ENCODE measurements at regions not wholly inside any gene's neighbourhood (a gene's known extent, or its start where the extent isn't known, plus 50 kb on each side); places are given as distances from the start of the nearest gene placed in this dataset.

DNA sequence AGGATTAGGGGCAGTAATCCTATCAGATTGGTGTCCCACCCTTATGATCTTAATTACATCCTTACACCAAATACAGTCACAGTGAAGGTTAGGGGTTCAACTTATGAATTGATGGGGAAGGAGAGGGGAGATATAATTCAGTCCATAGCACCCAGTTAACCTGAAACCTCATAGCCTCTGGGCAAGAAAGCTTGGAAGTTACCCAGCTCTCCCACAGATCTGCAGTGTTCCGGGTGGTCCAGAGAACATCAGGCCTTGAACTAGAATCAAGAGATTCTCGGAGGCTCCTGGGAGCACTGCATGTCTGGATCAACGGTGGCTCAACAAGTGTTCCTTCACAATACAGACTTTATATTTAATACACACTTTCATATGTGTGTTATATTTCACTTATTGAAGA is 392.6 kb upstream of the MARCKS start:
- Histone ChIP-seq H3K4me1 (ENCODE audit: low read depth) (no peaks in the 10 kb centered on the region), H3K27me3 (peaks cover 3% of the 10 kb centered on the region), H3K9me3 (ENCODE audit: low read depth) (no peaks in the 10 kb centered on the region), H3K36me3 (no peaks in the 10 kb centered on the region), H3K4me3 (no peak overlapping the region), H3K27ac (no peak overlapping the region)
- no peak for DNase-seq (ENCODE audit: low read depth in 1 of 2, low spot score in 1 of 2)
- TF ChIP-seq, protein P1, sequence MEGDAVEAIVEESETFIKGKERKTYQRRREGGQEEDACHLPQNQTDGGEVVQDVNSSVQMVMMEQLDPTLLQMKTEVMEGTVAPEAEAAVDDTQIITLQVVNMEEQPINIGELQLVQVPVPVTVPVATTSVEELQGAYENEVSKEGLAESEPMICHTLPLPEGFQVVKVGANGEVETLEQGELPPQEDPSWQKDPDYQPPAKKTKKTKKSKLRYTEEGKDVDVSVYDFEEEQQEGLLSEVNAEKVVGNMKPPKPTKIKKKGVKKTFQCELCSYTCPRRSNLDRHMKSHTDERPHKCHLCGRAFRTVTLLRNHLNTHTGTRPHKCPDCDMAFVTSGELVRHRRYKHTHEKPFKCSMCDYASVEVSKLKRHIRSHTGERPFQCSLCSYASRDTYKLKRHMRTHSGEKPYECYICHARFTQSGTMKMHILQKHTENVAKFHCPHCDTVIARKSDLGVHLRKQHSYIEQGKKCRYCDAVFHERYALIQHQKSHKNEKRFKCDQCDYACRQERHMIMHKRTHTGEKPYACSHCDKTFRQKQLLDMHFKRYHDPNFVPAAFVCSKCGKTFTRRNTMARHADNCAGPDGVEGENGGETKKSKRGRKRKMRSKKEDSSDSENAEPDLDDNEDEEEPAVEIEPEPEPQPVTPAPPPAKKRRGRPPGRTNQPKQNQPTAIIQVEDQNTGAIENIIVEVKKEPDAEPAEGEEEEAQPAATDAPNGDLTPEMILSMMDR (IDR thresholded peaks at IDR 0.05; ENCODE audit: low read depth, low read length), result no peak

DNA sequence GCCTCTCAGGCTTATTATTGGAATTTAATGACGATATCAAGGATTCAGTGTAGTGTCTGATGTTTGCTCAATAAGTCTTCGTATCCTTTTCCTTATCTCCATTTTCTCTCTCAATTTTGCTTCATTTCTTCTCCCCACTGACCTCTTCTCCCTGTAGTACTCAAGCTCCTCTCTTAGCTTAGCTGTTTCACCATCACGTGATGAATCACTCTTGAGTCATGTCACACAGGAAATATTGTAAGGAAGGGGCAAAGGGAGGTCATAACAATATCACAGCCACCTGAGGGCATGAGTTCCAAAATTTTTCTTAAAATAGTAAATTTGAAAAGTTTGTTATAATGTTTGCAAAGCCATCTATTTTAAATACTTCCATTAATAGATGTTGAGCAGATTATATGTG is 392.2 kb upstream of the MARCKS start:
- H3K9me3 ChIP-seq (ENCODE audit: low read depth), result no peaks in the 10 kb centered on the region
- no peak overlapping the region for H3K4me3 ChIP-seq
- H3K4me1 ChIP-seq (ENCODE audit: low read depth), result no peaks in the 10 kb centered on the region
- TF ChIP-seq, protein P1 (IDR thresholded peaks at IDR 0.05; ENCODE audit: low read depth, low read length), result no peak
- no peak overlapping the region for H3K27ac ChIP-seq
- peak in 1 of 2 donors; percentile 64 for DNase-seq (ENCODE audit: low read depth in 1 of 2, low spot score in 1 of 2)
- H3K27me3 ChIP-seq, result peaks cover 3% of the 10 kb centered on the region
- no peaks in the 10 kb centered on the region for H3K36me3 ChIP-seq

DNA sequence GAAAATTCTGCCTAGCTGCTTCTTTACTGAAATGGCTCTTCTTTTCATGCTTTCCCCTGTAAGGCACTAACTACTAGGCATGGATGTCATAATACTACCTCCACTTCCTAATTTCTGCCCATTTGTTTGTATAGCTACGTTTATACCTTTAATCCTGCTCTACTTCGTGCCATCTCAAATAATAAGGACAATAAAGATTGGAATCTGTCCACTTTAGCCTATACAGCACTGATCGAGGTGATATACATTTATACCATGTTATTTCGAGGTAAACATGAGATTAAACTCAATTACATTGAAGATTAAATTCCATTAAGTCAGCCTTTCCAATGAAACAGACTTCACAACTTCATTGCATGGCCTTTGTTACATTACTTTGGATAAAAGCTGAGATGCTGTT is 390.6 kb upstream of the MARCKS start:
- TF ChIP-seq, protein P1 (IDR thresholded peaks at IDR 0.05; ENCODE audit: low read depth, low read length), result no peak
- H3K4me3 ChIP-seq, result no peak overlapping the region
- peaks cover 3% of the 10 kb centered on the region for H3K27me3 ChIP-seq
- no peaks in the 10 kb centered on the region for H3K4me1 ChIP-seq (ENCODE audit: low read depth)
- H3K36me3 ChIP-seq, result no peaks in the 10 kb centered on the region
- no peak overlapping the region for H3K27ac ChIP-seq
- no peak for DNase-seq (ENCODE audit: low read depth in 1 of 2, low spot score in 1 of 2)
- H3K9me3 ChIP-seq (ENCODE audit: low read depth), result no peaks in the 10 kb centered on the region

DNA sequence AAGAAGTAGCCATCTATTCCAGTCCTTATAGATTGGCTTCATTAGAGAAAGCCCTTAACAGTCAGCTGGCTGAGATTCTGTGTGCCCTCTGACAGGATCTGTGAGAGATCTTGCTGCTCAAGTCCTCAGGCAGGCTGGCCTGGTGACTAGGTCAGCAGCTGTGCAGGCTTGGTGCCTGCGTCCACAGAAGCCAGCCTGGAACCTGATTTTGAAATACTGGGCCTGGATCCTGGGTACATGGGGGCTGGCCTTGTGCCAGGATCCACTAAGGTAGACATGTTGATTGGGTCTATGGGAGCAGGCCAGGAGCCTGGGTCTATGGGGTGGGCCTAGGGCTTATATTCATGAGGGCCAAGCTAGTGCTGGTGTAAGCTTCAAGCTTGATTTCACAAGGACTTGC is 381.8 kb upstream of the MARCKS start:
- Histone ChIP-seq H3K36me3 (no peaks in the 10 kb centered on the region), H3K4me1 (ENCODE audit: low read depth) (no peaks in the 10 kb centered on the region), H3K4me3 (no peak overlapping the region), H3K27ac (no peak overlapping the region), H3K27me3 (peaks cover 3% of the 10 kb centered on the region), H3K9me3 (ENCODE audit: low read depth) (no peaks in the 10 kb centered on the region)
- TF ChIP-seq, protein P1 (IDR thresholded peaks at IDR 0.05; ENCODE audit: low read depth, low read length), result no peak
- DNase-seq (ENCODE audit: low read depth in 1 of 2, low spot score in 1 of 2), result no peak

DNA sequence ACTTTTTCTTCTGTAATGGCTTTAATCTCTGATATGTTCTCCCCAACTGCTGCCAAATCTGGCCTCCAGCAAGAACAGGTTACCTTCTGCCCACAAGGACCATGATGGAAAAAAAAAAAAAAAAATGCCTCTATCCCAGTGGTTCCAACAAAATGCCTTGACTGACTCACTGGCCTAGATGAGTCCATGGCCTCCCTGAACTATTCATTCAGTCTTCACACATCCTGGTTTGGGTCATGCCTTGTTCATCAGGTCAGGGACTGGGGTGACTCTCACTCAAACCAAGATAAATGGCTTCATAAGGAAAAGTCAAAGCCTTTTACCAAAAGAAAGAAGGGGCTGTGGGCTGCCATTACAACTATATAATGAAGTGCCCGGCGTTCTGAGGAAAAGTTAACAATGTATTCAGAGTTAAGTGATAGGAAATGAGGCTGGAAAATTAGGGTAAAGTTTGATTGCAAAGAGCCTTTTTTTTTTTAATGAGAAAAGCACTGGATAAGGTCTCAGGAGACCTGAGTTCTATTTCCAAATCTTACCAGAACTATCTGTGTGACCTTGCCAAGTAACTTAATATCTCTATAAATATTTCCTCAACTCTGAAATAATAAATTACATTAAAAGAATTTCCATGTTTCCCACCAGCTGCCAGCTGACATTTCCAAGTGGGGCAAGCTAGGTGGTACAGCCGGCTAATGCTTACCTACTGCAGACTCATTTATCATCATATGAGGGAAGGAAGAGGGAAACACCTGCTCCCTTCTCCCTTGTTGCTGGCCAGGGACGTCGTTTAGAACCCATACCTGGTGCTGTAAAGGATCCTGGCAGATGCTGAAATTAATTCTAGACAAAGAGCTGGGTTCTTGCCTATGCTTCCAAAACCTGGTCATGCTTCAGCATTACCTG is 380.0 kb upstream of the MARCKS start:
- Histone ChIP-seq H3K4me1 (ENCODE audit: low read depth) (no peaks in the 10 kb centered on the region), H3K4me3 (no peak overlapping the region), H3K27me3 (peaks cover 3% of the 10 kb centered on the region), H3K9me3 (ENCODE audit: low read depth) (no peaks in the 10 kb centered on the region), H3K36me3 (no peaks in the 10 kb centered on the region), H3K27ac (no peak overlapping the region)
- TF ChIP-seq, protein P1 (IDR thresholded peaks at IDR 0.05; ENCODE audit: low read depth, low read length), result no peak
- no peak for DNase-seq (ENCODE audit: low read depth in 1 of 2, low spot score in 1 of 2)
